ENCODE measurements at regions not wholly inside any gene's neighbourhood (a gene's known extent, or its start where the extent isn't known, plus 50 kb on each side); places are given as distances from the start of the nearest gene placed in this dataset.

DNA sequence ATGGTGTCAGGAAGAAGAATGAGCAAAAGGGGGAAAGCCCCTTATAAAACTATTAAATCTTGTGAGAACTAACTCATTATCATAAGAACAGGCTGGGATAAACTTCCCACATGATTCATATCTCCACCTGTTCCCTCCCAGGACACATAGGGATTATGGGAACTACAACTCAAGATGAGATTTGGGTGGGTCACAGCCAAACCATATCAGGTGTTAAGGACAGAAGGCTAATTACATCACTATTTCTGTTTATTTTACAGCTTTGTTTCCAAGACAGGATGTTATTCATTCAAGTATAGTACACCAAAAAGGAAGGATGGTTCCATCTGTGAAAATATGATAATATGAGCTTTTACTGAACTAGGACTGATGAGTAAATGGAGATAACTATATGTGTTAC, 63.7 kb upstream of the ARSJ start:
- TF ChIP-seq, protein P1, sequence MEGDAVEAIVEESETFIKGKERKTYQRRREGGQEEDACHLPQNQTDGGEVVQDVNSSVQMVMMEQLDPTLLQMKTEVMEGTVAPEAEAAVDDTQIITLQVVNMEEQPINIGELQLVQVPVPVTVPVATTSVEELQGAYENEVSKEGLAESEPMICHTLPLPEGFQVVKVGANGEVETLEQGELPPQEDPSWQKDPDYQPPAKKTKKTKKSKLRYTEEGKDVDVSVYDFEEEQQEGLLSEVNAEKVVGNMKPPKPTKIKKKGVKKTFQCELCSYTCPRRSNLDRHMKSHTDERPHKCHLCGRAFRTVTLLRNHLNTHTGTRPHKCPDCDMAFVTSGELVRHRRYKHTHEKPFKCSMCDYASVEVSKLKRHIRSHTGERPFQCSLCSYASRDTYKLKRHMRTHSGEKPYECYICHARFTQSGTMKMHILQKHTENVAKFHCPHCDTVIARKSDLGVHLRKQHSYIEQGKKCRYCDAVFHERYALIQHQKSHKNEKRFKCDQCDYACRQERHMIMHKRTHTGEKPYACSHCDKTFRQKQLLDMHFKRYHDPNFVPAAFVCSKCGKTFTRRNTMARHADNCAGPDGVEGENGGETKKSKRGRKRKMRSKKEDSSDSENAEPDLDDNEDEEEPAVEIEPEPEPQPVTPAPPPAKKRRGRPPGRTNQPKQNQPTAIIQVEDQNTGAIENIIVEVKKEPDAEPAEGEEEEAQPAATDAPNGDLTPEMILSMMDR (IDR thresholded peaks at IDR 0.05): no peak
- TF ChIP-seq EZH2phosphoT487 (IDR thresholded peaks at IDR 0.05) (no peak), EZH2 (IDR thresholded peaks at IDR 0.05) (no peak)
